Activated B cell treated with CpG ODN at 0.5 μM for 24 hours (primary cell): ENCODE measurements at regions not wholly inside any gene's neighbourhood (a gene's known extent, or its start where the extent isn't known, plus 50 kb on each side); places are given as distances from the start of the nearest gene placed in this dataset.
A peak's percentile ranks its signal among the peaks of the same experiment; 100 is the strongest.

Source experiments
- ATAC-seq: fragments of 200-7000 bp; cut with Tn5 transposase; one replicate; pipeline ENCODE4 v1.10.0; 2021; ENCODE audit warnings: low read depth, mild to moderate bottlenecking, moderate library complexity
- CTCF ChIA-PET: fragments of 350-600 bp; sonication (Branson Sonifier 250); formaldehyde crosslinking; loops from one replicate; lab custom pipeline; 2021; ENCODE audit warnings: antibody characterized with exemption; lab: Charles Lee
- POLR2A ChIA-PET: fragments of 350-600 bp; sonication (Branson Sonifier 250); formaldehyde crosslinking; loops from one replicate; lab custom pipeline; 2021; ENCODE audit warnings: antibody characterized with exemption; lab: Charles Lee
- DNase-seq: peaks from one replicate; pipeline ENCODE4 v3.0.0; 2022
- H3K27ac Mint-ChIP-seq: one replicate; pipeline ENCODE4 v1.8.0; 2020; ENCODE audit warnings: mixed read lengths
- H3K27me3 Mint-ChIP-seq: one replicate; pipeline ENCODE4 v1.8.0; 2021; ENCODE audit warnings: mixed read lengths
- H3K36me3 Mint-ChIP-seq: one replicate; pipeline ENCODE4 v1.8.0; 2021; ENCODE audit warnings: low read depth, mixed read lengths
- H3K4me1 Mint-ChIP-seq: one replicate; pipeline ENCODE4 v1.8.0; 2021; ENCODE audit warnings: mixed read lengths
- H3K4me3 Mint-ChIP-seq: one replicate; pipeline ENCODE4 v1.8.0; 2020; ENCODE audit warnings: mild to moderate bottlenecking, mixed read lengths
- H3K9me3 Mint-ChIP-seq: one replicate; pipeline ENCODE4 v1.8.0; 2020; ENCODE audit warnings: mixed read lengths
- intact Hi-C: fragments of 100-400 bp; cut with micrococcal nuclease; formaldehyde crosslinking; loops from one replicate; pipeline ENCODE4 v1.15.1; 2024
- TF ChIP-seq, protein P1 (sequence below): fragments of 200-600 bp; IDR thresholded peaks from one replicate; pipeline ENCODE4 v1.8.0; 2022; ENCODE audit warnings: antibody characterized with exemption, mild to moderate bottlenecking

DNA sequence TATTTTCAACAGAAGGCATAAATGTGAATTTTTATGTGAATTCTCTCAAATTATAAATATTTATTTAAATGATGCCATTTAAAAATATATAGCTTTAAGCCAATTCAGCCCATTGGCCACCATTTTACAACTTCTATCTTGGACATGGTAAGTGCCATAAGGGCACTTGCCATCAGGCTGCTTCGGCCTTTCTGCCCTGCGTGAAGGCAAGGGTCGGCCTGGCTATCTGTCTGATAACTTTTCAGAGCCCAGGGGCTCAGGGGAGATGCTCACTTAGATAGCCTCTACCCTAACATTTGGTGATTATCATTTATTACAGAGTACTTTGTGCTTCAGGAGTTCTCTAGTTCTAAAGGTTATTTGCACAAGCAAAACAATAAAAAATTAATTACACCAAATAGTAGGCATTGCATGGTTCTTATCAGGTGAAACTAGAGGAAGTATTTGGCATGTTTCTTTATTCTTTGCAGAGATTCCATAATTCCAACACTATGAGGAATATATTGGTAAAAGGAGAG lies 62.4 kb upstream of the MBNL1 start:
- CTCF ChIA-PET, result no interaction called here
- no peaks in the 10 kb centered on the region for H3K27me3 Mint-ChIP-seq
- peak overlapping the region; percentile 95 for H3K4me3 Mint-ChIP-seq
- H3K27ac Mint-ChIP-seq, result peak overlapping the region; percentile 99
- TF ChIP-seq, protein P1, sequence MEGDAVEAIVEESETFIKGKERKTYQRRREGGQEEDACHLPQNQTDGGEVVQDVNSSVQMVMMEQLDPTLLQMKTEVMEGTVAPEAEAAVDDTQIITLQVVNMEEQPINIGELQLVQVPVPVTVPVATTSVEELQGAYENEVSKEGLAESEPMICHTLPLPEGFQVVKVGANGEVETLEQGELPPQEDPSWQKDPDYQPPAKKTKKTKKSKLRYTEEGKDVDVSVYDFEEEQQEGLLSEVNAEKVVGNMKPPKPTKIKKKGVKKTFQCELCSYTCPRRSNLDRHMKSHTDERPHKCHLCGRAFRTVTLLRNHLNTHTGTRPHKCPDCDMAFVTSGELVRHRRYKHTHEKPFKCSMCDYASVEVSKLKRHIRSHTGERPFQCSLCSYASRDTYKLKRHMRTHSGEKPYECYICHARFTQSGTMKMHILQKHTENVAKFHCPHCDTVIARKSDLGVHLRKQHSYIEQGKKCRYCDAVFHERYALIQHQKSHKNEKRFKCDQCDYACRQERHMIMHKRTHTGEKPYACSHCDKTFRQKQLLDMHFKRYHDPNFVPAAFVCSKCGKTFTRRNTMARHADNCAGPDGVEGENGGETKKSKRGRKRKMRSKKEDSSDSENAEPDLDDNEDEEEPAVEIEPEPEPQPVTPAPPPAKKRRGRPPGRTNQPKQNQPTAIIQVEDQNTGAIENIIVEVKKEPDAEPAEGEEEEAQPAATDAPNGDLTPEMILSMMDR, result no peak
- POLR2A ChIA-PET, result interaction anchor here (1.0 to 9.9 kb wide), 6 partner anchors 9 to 64 kb away, joined by 3 to 185 read pairs (median 36); partner anchors contain the start of gene MBNL1
- intact Hi-C loops, result no loop called here
- peaks cover 6% of the 10 kb centered on the region for H3K36me3 Mint-ChIP-seq
- H3K9me3 Mint-ChIP-seq, result peaks cover 5% of the 10 kb centered on the region
- no peak for ATAC-seq
- peaks cover 47% of the 10 kb centered on the region for H3K4me1 Mint-ChIP-seq
- DNase-seq, result no peak

DNA sequence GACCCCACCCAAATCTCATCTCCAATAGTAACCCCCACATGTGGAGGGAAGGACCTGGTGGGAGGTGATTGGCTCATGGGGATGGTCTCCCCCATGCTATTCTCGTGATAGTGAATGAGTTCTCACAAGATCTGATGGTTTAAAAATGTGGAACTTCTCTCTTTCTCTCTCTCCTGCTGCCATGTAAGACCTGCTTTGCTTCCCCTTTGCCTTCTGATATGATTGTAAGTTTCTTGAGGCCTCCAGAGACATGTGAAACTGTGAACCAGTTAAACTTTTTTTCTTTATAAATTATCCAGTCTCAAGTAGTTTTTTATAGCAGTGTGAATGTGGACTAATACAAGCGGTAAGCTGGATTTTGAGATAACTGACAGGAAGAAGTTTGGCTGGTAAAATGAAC lies 60.3 kb upstream of the MBNL1 start:
- no peaks in the 10 kb centered on the region for H3K27me3 Mint-ChIP-seq
- no peak overlapping the region for H3K4me3 Mint-ChIP-seq
- H3K9me3 Mint-ChIP-seq, result peaks cover 5% of the 10 kb centered on the region
- TF ChIP-seq, protein P1, result no peak
- no peak for ATAC-seq
- peaks cover 31% of the 10 kb centered on the region for H3K4me1 Mint-ChIP-seq
- ChIA-PET POLR2A (interaction anchor here (0.9 to 2.3 kb wide), 3 partner anchors 9 to 64 kb away, joined by 4 to 6 read pairs (median 6); no protein-coding TSS in a partner anchor), CTCF (no interaction called here)
- no peak overlapping the region for H3K27ac Mint-ChIP-seq
- intact Hi-C loops, result no loop called here
- no peak for DNase-seq
- H3K36me3 Mint-ChIP-seq, result peaks cover 6% of the 10 kb centered on the region

DNA sequence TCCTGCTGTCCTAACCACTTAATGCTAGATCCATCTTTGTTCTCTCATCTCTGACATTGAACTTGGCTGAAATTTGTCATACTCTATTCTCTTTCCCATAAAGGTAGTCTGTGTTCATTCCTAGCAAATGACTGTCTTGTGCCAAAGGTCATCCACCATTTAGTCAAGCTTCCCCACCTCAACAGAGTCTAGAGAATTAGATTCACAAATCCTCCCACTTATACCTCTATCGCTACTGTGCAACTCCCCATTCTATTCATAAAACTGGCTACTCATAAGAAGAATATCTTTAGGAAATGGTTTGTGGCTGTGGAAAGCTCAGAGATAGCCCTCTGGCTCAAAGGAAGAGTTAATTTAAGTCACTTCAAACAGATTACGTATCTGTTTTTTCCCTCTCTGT lies 59.7 kb upstream of the MBNL1 start:
- TF ChIP-seq, protein P1, result no peak
- intact Hi-C loops, result no loop called here
- POLR2A ChIA-PET, result interaction anchor here (0.5 to 2.3 kb wide), 4 partner anchors 7 to 63 kb away, joined by 3 to 6 read pairs (median 5); no protein-coding TSS in a partner anchor
- H3K4me3 Mint-ChIP-seq, result no peak overlapping the region
- H3K4me1 Mint-ChIP-seq, result peaks cover 29% of the 10 kb centered on the region
- H3K36me3 Mint-ChIP-seq, result peaks cover 6% of the 10 kb centered on the region
- H3K27me3 Mint-ChIP-seq, result no peaks in the 10 kb centered on the region
- no peak overlapping the region for H3K27ac Mint-ChIP-seq
- DNase-seq, result no peak
- ATAC-seq, result no peak
- CTCF ChIA-PET, result interaction anchor here (1.3 kb wide), 1 partner anchor 25 kb away, joined by 3 read pairs; no protein-coding TSS in a partner anchor
- peaks cover 5% of the 10 kb centered on the region for H3K9me3 Mint-ChIP-seq

DNA sequence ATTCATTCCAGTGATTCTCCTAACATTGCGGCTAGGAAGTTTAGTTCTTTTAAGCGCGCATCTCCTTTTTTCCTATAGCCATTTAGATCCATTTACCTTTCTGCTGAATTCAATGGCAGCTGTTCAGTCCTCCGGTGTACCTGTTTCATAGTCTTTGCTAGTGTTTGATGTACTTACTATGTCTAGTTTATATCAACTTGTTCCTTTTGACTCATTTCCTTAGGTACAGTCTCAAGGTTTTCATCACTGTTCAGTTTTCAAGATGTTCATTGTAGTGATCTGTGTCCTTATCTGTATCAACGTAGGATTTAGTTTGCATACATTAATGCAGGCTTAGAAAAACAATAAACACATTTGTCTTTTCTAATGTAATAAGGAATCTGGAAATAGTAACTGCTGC lies 59.0 kb upstream of the MBNL1 start:
- TF ChIP-seq, protein P1, result no peak
- Mint-ChIP-seq H3K4me3 (no peak overlapping the region), H3K27me3 (no peaks in the 10 kb centered on the region), H3K9me3 (peaks cover 5% of the 10 kb centered on the region), H3K36me3 (peaks cover 4% of the 10 kb centered on the region), H3K27ac (no peak overlapping the region), H3K4me1 (peaks cover 26% of the 10 kb centered on the region)
- POLR2A ChIA-PET, result interaction anchor here (0.5 to 1.9 kb wide), 3 partner anchors 8 to 59 kb away, joined by 3 to 7 read pairs (median 6); partner anchors contain the start of gene MBNL1
- CTCF ChIA-PET, result interaction anchor here (1.2 to 1.3 kb wide), 2 partner anchors 10 to 26 kb away, joined by 3 read pairs; no protein-coding TSS in a partner anchor
- DNase-seq, result no peak
- intact Hi-C loops, result no loop called here
- ATAC-seq, result no peak

DNA sequence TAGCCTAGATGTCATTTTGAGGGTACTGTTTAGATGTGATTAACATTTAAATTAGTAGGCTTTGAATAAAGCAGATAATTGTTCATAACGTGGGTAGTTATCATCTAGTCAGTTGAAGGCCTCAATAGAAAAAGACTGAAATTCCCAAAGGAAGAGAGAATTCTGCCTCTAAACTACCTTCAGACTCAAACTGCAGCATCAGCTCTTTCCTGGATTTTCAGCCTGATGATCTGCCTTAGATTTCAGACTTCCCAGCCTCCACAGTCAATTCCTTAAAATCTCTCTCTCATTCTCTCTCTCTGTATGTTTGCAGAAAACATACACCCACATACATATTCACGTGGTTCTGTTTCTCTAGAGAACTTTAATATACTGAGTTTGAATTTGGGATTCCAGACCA lies 58.0 kb upstream of the MBNL1 start:
- DNase-seq (no peak), ATAC-seq (no peak)
- intact Hi-C loops, result no loop called here
- Mint-ChIP-seq H3K4me1 (peaks cover 18% of the 10 kb centered on the region), H3K4me3 (no peak overlapping the region), H3K9me3 (peaks cover 5% of the 10 kb centered on the region), H3K27me3 (no peaks in the 10 kb centered on the region), H3K36me3 (no peaks in the 10 kb centered on the region), H3K27ac (no peak overlapping the region)
- TF ChIP-seq, protein P1, result no peak
- ChIA-PET POLR2A (interaction anchor here (1.1 to 1.3 kb wide), 2 partner anchors 33 to 58 kb away, joined by 3 to 7 read pairs; partner anchors contain the start of gene MBNL1), CTCF (interaction anchor here (0.6 to 1.2 kb wide), 2 partner anchors 11 to 20 kb away, joined by 3 read pairs; no protein-coding TSS in a partner anchor)
